CD4-positive, CD25-positive, alpha-beta regulatory T cell (primary cell): ENCODE measurements at regions not wholly inside any gene's neighbourhood (a gene's known extent, or its start where the extent isn't known, plus 50 kb on each side); places are given as distances from the start of the nearest gene placed in this dataset.

Experiments used
- ATAC-seq, 2 donors: fragments of 150-1000 bp; cut with Tn5 transposase; one replicate each; pipeline ENCODE4 v1.10.0; 2021; ENCODE audit warnings: low read depth in 2 of 2, moderate number of reproducible peaks in 2 of 2, moderate library complexity in 1 of 2
- DNase-seq, 3 donors: peaks; one replicate each; pipeline versions ENCODE4 v3.0.0 to v3.0.0-alpha.2; 2012 to 2022; ENCODE audit warnings: mixed read lengths in 1 of 3
- H3K27ac ChIP-seq: one replicate; pipeline ENCODE4 v1.7.0; 2013; ENCODE audit warnings: mild to moderate bottlenecking, low read length; ENCODE audit not compliant: insufficient read depth, poor library complexity, severe bottlenecking
- H3K27me3 ChIP-seq: one replicate; pipeline ENCODE4 v1.7.0; 2013; ENCODE audit warnings: low read length; ENCODE audit not compliant: control insufficient read depth, insufficient read depth
- H3K36me3 ChIP-seq: one replicate; pipeline ENCODE4 v1.7.0; 2013; ENCODE audit warnings: mild to moderate bottlenecking, low read length, moderate library complexity; ENCODE audit not compliant: control insufficient read depth, insufficient read depth
- H3K4me1 ChIP-seq: 2 replicates; pipeline ENCODE4 v1.7.0; 2013; ENCODE audit warnings: mild to moderate bottlenecking, low read length; ENCODE audit not compliant: insufficient read depth, control insufficient read depth, poor library complexity, severe bottlenecking
- H3K4me3 ChIP-seq: one replicate; pipeline ENCODE4 v1.7.0; 2013; ENCODE audit warnings: low read depth, mild to moderate bottlenecking, low read length, moderate library complexity
- H3K9me3 ChIP-seq, 2 experiments: 1 replicate in 1 of 2; 2 replicates in 1 of 2; pipeline ENCODE4 v1.7.0; 2013; ENCODE audit warnings: low read length in 2 of 2, mild to moderate bottlenecking in 1 of 2, moderate library complexity in 1 of 2; ENCODE audit not compliant: control insufficient read depth in 2 of 2
- H3K27ac Mint-ChIP-seq, 3 donors: one replicate each; pipeline ENCODE4 v1.8.0; 2020 to 2022; ENCODE audit warnings: mild to moderate bottlenecking in 3 of 3, mixed read lengths in 3 of 3, moderate library complexity in 2 of 3
- H3K27me3 Mint-ChIP-seq: one replicate; pipeline ENCODE4 v1.8.0; 2022; ENCODE audit warnings: mild to moderate bottlenecking, mixed read lengths
- H3K36me3 Mint-ChIP-seq: one replicate; pipeline ENCODE4 v1.8.0; 2020; ENCODE audit warnings: mixed read lengths
- H3K4me1 Mint-ChIP-seq, 4 donors: one replicate each; pipeline ENCODE4 v1.8.0; 2020 to 2022; ENCODE audit warnings: mixed read lengths in 4 of 4, mild to moderate bottlenecking in 1 of 4
- H3K4me3 Mint-ChIP-seq, 4 donors: one replicate each; pipeline ENCODE4 v1.8.0; 2020 to 2022; ENCODE audit warnings: mild to moderate bottlenecking in 4 of 4, mixed read lengths in 4 of 4, moderate library complexity in 3 of 4
- H3K9me3 Mint-ChIP-seq, 7 donors: one replicate each; pipeline ENCODE4 v1.8.0; 2020 to 2022; ENCODE audit warnings: mixed read lengths in 7 of 7, mild to moderate bottlenecking in 3 of 7, moderate library complexity in 2 of 7

DNA sequence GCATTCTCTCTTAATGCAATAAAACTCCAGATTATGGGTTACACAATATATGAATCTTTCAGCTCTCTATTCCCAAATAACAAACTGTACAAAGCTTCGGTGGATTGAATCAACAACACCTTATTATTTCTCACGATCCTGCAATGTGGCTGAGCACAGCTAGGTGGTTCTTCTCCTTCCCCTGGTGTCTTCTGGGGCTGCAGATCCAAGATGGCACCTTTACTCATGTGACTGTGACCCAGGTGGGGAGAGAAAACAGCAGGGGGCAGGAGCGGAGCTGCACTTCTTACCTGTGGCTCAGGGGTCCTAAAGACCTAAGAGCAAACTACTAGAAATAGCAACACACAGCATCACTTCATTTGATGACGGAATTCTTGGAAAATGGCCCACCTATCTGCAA lies 233.1 kb downstream of the IRX1 start:
- no peaks in the 10 kb centered on the region for H3K36me3 Mint-ChIP-seq
- H3K4me3 Mint-ChIP-seq = no peak overlapping the region

GRCh38 chr5:3833566-3833965 lies 237.9 kb downstream of the IRX1 start:
- H3K4me3 ChIP-seq = no peak overlapping the region
- no peaks in the 10 kb centered on the region for H3K4me1 Mint-ChIP-seq
- no peak overlapping the region for H3K27ac Mint-ChIP-seq
- H3K27me3 ChIP-seq = no peaks in the 10 kb centered on the region
- no peak for ATAC-seq
- no peaks in the 10 kb centered on the region for H3K9me3 ChIP-seq
- H3K9me3 Mint-ChIP-seq = peaks cover 0 to 10% (median 4%) of the 10 kb centered on the region in 7 donors
- H3K4me1 ChIP-seq = no peaks in the 10 kb centered on the region
- no peak for DNase-seq
- no peak overlapping the region for H3K4me3 Mint-ChIP-seq
- H3K27me3 Mint-ChIP-seq = no peaks in the 10 kb centered on the region
- H3K36me3 ChIP-seq = no peaks in the 10 kb centered on the region
- no peaks in the 10 kb centered on the region for H3K36me3 Mint-ChIP-seq
- no peak overlapping the region for H3K27ac ChIP-seq

More for the DNA sequence above, 233.1 kb downstream of the IRX1 start:
- no peaks in the 10 kb centered on the region for H3K4me1 ChIP-seq
- no peak overlapping the region for H3K27ac ChIP-seq
- DNase-seq (no peak), ATAC-seq (no peak)
- H3K9me3 Mint-ChIP-seq = peaks cover 0 to 16% (median 4%) of the 10 kb centered on the region in 7 donors
- H3K4me3 ChIP-seq = no peak overlapping the region
- H3K27me3 Mint-ChIP-seq = no peaks in the 10 kb centered on the region
- no peaks in the 10 kb centered on the region for H3K4me1 Mint-ChIP-seq
- H3K9me3 ChIP-seq = peaks cover 0 to 4% of the 10 kb centered on the region in 2 experiments
- H3K27ac Mint-ChIP-seq = no peak overlapping the region
- H3K36me3 ChIP-seq = no peaks in the 10 kb centered on the region
- no peaks in the 10 kb centered on the region for H3K27me3 ChIP-seq

DNA sequence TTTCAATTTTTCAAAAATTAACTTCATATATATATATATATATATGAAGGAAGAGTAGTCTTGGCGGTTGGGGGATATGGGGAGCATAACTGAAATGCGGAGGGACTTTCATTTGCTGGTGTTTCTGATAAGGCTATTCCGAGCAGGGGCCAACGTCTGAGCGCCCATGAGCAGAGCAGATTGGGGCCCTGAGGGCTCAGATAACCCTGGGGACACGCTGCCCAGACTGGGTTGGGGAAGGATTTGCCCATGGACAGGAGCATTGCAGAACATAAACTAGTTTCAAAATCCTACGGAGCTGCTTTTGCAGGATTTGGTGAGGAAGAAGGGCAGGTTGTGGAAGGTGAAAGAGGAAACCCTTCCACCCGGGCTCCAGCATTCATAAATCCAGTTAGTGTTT lies 240.2 kb downstream of the IRX1 start:
- no peak overlapping the region for H3K27ac ChIP-seq
- Mint-ChIP-seq H3K9me3 (peaks cover 0 to 7% (median 1%) of the 10 kb centered on the region in 7 donors), H3K27ac (no peak overlapping the region), H3K27me3 (no peaks in the 10 kb centered on the region), H3K36me3 (no peaks in the 10 kb centered on the region), H3K4me1 (no peaks in the 10 kb centered on the region), H3K4me3 (no peak overlapping the region)
- no peaks in the 10 kb centered on the region for H3K36me3 ChIP-seq
- H3K4me3 ChIP-seq = no peak overlapping the region
- no peak for ATAC-seq
- DNase-seq = no peak
- H3K27me3 ChIP-seq = no peaks in the 10 kb centered on the region
- H3K4me1 ChIP-seq = no peaks in the 10 kb centered on the region
- H3K9me3 ChIP-seq = no peaks in the 10 kb centered on the region

- no peak overlapping the region for H3K27ac Mint-ChIP-seq
- H3K4me3 Mint-ChIP-seq = no peak overlapping the region
- H3K4me1 Mint-ChIP-seq = no peaks in the 10 kb centered on the region
- Histone ChIP-seq H3K9me3 (no peaks in the 10 kb centered on the region), H3K27me3 (no peaks in the 10 kb centered on the region), H3K4me3 (no peak overlapping the region), H3K27ac (no peak overlapping the region), H3K4me1 (no peaks in the 10 kb centered on the region), H3K36me3 (no peaks in the 10 kb centered on the region)
- DNase-seq (no peak), ATAC-seq (no peak)
- H3K27me3 Mint-ChIP-seq = no peaks in the 10 kb centered on the region
- no peaks in the 10 kb centered on the region for H3K36me3 Mint-ChIP-seq
- peaks cover 0 to 7% (median 1%) of the 10 kb centered on the region in 7 donors for H3K9me3 Mint-ChIP-seq
These were observed 240.9 kb downstream of the IRX1 start for GRCh38 chr5:3836528-3836927.

- Mint-ChIP-seq H3K27me3 (no peaks in the 10 kb centered on the region), H3K4me1 (no peaks in the 10 kb centered on the region), H3K9me3 (peaks cover 0 to 7% (median 2%) of the 10 kb centered on the region in 7 donors), H3K36me3 (no peaks in the 10 kb centered on the region), H3K27ac (no peak overlapping the region), H3K4me3 (no peak overlapping the region)
- DNase-seq (no peak), ATAC-seq (no peak)
- Histone ChIP-seq H3K9me3 (no peaks in the 10 kb centered on the region), H3K4me3 (no peak overlapping the region), H3K27me3 (no peaks in the 10 kb centered on the region), H3K27ac (no peak overlapping the region), H3K36me3 (no peaks in the 10 kb centered on the region), H3K4me1 (no peaks in the 10 kb centered on the region)
These were observed 241.9 kb downstream of the IRX1 start for GRCh38 chr5:3837506-3837905.

DNA sequence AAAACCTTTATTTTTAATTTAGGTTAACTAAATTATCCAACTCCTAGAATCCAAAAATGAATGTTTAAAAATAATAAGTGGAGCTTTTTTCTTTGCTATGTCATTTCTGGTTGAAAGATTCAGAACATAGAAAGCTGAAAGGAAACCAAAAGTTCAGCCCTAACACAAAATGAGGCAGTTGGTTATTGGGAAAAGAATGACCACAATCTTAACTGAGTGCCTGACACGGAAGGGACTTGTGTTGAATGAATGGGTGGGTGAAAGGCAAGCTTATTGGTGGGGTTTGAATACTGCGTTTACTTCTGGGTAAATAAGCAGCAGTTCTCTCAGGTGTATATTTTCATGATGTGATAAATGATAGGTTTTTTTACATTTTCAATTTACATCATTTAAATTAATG lies 243.5 kb downstream of the IRX1 start:
- Histone ChIP-seq H3K27ac (no peak overlapping the region), H3K4me1 (no peaks in the 10 kb centered on the region), H3K36me3 (no peaks in the 10 kb centered on the region), H3K27me3 (no peaks in the 10 kb centered on the region), H3K4me3 (no peak overlapping the region), H3K9me3 (no peaks in the 10 kb centered on the region)
- ATAC-seq = no peak
- H3K27ac Mint-ChIP-seq = no peak overlapping the region
- H3K36me3 Mint-ChIP-seq = no peaks in the 10 kb centered on the region
- no peak overlapping the region for H3K4me3 Mint-ChIP-seq
- no peak for DNase-seq
- H3K4me1 Mint-ChIP-seq = no peaks in the 10 kb centered on the region
- H3K9me3 Mint-ChIP-seq = peaks cover 0 to 5% (median 3%) of the 10 kb centered on the region in 7 donors
- H3K27me3 Mint-ChIP-seq = no peaks in the 10 kb centered on the region

DNA sequence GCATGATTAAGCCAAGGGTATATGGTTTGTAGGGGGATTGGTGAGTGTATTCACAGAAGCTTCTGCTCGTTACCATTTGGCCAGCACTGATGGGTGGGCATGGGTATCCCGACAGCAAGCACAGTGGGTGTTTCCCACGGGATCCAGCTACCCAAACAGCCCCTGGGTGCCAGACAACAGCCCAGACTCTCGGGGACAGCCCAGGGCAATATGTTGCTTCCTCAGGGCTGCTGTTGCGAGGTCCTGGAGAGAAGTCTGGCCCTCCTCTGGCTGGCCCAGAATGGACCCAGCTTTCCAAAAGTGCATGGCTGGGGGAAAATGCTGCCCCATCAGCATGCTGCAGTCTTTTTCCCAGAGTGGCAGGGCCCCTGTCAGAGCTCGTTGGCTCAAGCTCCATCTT lies 247.0 kb downstream of the IRX1 start:
- Histone ChIP-seq H3K4me3 (no peak overlapping the region), H3K9me3 (no peaks in the 10 kb centered on the region), H3K27ac (no peak overlapping the region), H3K27me3 (no peaks in the 10 kb centered on the region), H3K4me1 (no peaks in the 10 kb centered on the region), H3K36me3 (no peaks in the 10 kb centered on the region)
- ATAC-seq = no peak
- H3K27me3 Mint-ChIP-seq = no peaks in the 10 kb centered on the region
- H3K36me3 Mint-ChIP-seq = no peaks in the 10 kb centered on the region
- no peak overlapping the region for H3K27ac Mint-ChIP-seq
- peaks cover 0 to 10% (median 3%) of the 10 kb centered on the region in 7 donors for H3K9me3 Mint-ChIP-seq
- H3K4me1 Mint-ChIP-seq = no peaks in the 10 kb centered on the region
- DNase-seq = no peak
- no peak overlapping the region for H3K4me3 Mint-ChIP-seq

DNA sequence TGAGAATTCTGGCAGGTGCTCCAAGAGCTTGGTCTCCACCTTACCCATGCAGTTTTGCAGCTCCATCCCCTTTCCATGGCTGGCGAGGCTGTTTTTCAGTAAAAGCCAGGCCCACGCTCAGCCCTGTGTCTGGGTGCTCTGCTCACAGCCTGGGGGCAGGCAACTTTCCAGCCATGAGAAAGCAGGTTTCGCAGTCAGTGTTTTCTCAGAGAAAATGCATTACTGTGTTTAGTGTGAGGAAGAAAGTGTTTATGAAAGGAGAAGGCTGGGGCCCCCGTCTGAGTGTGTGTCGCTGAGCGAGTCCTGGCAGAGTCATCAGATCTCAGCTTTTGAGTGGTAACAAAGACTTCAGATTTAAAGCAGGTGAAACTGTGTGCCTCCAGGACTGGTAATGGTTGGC lies 248.1 kb downstream of the IRX1 start:
- no peak overlapping the region for H3K27ac Mint-ChIP-seq
- Histone ChIP-seq H3K4me3 (no peak overlapping the region), H3K9me3 (no peaks in the 10 kb centered on the region), H3K27me3 (no peaks in the 10 kb centered on the region), H3K36me3 (no peaks in the 10 kb centered on the region), H3K4me1 (no peaks in the 10 kb centered on the region), H3K27ac (no peak overlapping the region)
- no peak overlapping the region for H3K4me3 Mint-ChIP-seq
- H3K4me1 Mint-ChIP-seq = no peaks in the 10 kb centered on the region
- H3K27me3 Mint-ChIP-seq = no peaks in the 10 kb centered on the region
- peaks cover 0 to 10% (median 3%) of the 10 kb centered on the region in 7 donors for H3K9me3 Mint-ChIP-seq
- DNase-seq (no peak), ATAC-seq (no peak)
- H3K36me3 Mint-ChIP-seq = no peaks in the 10 kb centered on the region
